ENCODE measurements at regions not wholly inside any gene's neighbourhood (a gene's known extent, or its start where the extent isn't known, plus 50 kb on each side); places are given as distances from the start of the nearest gene placed in this dataset.

GRCh38 chr6:55979526-55979925 lies 104.1 kb upstream of the BMP5 start:
- no peak for TF ChIP-seq POLR2A (IDR thresholded peaks at IDR 0.05; ENCODE audit: extremely low read depth, insufficient read length)
- no peak for TF ChIP-seq MYC (IDR thresholded peaks at IDR 0.05; ENCODE audit: low read depth, low read length)

Data from NB4 (cell line).